ENCODE measurements at regions not wholly inside any gene's neighbourhood (a gene's known extent, or its start where the extent isn't known, plus 50 kb on each side); places are given as distances from the start of the nearest gene placed in this dataset.

- Histone ChIP-seq H3K9me3 (no peaks in the 10 kb centered on the region), H3K4me3 (no peak overlapping the region), H3K27ac (no peak overlapping the region), H3K27me3 (ENCODE audit: low read depth) (no peaks in the 10 kb centered on the region), H3K36me3 (no peaks in the 10 kb centered on the region), H3K4me1 (no peaks in the 10 kb centered on the region)
- intact Hi-C loops (cut with DNase I), result no loop called here
- no peak for TF ChIP-seq CTCF (IDR thresholded peaks at IDR 0.05)
- no peak for DNase-seq
- no peak for ATAC-seq
Measured at GRCh38 chr18:44592639-44593038, 88.0 kb upstream of the SETBP1 start.

GRCh38 chr18:44594799-44595467 lies 85.8 kb upstream of the SETBP1 start:
- Histone ChIP-seq H3K27ac (no peak overlapping the region), H3K9me3 (no peaks in the 10 kb centered on the region), H3K4me1 (no peaks in the 10 kb centered on the region), H3K36me3 (no peaks in the 10 kb centered on the region), H3K27me3 (ENCODE audit: low read depth) (no peaks in the 10 kb centered on the region), H3K4me3 (no peak overlapping the region)
- ATAC-seq, result peak in 1 of 2 donors; percentile 44
- no peak for TF ChIP-seq CTCF (IDR thresholded peaks at IDR 0.05)
- DNase-seq, result no peak
- intact Hi-C loops (cut with DNase I), result no loop called here

- DNase-seq (no peak), ATAC-seq (no peak)
- no peaks in the 10 kb centered on the region for H3K4me1 ChIP-seq
- intact Hi-C loops (cut with DNase I), result no loop called here
- H3K9me3 ChIP-seq, result no peaks in the 10 kb centered on the region
- no peaks in the 10 kb centered on the region for H3K36me3 ChIP-seq
- H3K4me3 ChIP-seq, result no peak overlapping the region
- no peak for TF ChIP-seq CTCF (IDR thresholded peaks at IDR 0.05)
- H3K27me3 ChIP-seq (ENCODE audit: low read depth), result no peaks in the 10 kb centered on the region
- no peak overlapping the region for H3K27ac ChIP-seq
Measured at GRCh38 chr18:44597797-44598196, 82.9 kb upstream of the SETBP1 start.

GRCh38 chr18:44598514-44598913 lies 82.2 kb upstream of the SETBP1 start:
- no peaks in the 10 kb centered on the region for H3K4me1 ChIP-seq
- no peak for DNase-seq

DNA sequence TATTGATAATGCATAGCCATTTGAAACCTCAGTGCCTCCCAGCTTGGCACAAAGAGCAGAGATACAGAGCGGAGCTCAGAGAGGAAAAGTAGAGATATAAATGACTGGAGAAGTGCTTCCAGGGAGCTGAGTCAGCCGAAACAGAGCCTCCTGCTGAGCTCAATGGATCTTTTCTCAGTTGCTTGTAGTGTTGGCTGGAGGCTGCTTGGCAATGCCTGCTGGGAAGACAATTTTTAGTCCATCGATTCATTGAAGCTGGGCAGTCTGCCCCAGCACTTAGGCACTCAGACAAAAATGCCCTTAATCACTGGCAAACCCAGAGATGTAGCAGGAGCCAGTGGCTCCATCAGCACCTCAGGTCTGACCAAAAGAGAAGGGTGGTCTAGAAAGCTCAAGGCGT lies 81.3 kb upstream of the SETBP1 start:
- intact Hi-C loops (cut with DNase I), result no loop called here
- DNase-seq (no peak), ATAC-seq (no peak)
- H3K27ac ChIP-seq, result no peak overlapping the region
- H3K9me3 ChIP-seq, result no peaks in the 10 kb centered on the region
- H3K27me3 ChIP-seq (ENCODE audit: low read depth), result no peaks in the 10 kb centered on the region
- no peaks in the 10 kb centered on the region for H3K4me1 ChIP-seq
- H3K36me3 ChIP-seq, result no peaks in the 10 kb centered on the region
- TF ChIP-seq CTCF (IDR thresholded peaks at IDR 0.05), result no peak
- H3K4me3 ChIP-seq, result no peak overlapping the region

More at GRCh38 chr18:44598514-44598913, 82.2 kb upstream of the SETBP1 start:
- intact Hi-C loops (cut with DNase I), result no loop called here
- H3K9me3 ChIP-seq, result no peaks in the 10 kb centered on the region
- H3K27me3 ChIP-seq (ENCODE audit: low read depth), result no peaks in the 10 kb centered on the region
- H3K27ac ChIP-seq, result no peak overlapping the region
- no peaks in the 10 kb centered on the region for H3K36me3 ChIP-seq
- no peak overlapping the region for H3K4me3 ChIP-seq
- TF ChIP-seq CTCF (IDR thresholded peaks at IDR 0.05), result no peak
- no peak for ATAC-seq

Data from lower lobe of right lung (tissue), 2 donors.